ENCODE measurements at regions not wholly inside any gene's neighbourhood (a gene's known extent, or its start where the extent isn't known, plus 50 kb on each side); places are given as distances from the start of the nearest gene placed in this dataset.

DNA sequence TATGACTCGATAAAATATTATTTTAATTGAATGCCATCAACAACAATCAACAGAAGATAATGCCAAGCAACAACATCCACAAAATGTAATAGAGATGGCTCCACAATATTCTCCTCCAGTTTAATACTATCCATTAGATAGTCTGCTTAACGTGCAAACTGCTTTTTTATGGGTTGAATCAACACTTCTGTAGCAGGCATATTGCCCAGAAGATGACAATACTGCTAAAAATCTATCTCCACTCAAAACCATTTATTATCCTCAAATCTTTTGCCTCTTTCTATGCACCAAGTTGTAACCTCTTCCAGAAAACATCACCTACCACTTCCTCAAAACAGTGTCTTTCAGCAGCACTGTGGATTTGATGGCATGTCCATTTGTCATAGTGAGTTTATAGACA, 295.7 kb upstream of the LMCD1 start:
- no peak for DNase-seq

DNA sequence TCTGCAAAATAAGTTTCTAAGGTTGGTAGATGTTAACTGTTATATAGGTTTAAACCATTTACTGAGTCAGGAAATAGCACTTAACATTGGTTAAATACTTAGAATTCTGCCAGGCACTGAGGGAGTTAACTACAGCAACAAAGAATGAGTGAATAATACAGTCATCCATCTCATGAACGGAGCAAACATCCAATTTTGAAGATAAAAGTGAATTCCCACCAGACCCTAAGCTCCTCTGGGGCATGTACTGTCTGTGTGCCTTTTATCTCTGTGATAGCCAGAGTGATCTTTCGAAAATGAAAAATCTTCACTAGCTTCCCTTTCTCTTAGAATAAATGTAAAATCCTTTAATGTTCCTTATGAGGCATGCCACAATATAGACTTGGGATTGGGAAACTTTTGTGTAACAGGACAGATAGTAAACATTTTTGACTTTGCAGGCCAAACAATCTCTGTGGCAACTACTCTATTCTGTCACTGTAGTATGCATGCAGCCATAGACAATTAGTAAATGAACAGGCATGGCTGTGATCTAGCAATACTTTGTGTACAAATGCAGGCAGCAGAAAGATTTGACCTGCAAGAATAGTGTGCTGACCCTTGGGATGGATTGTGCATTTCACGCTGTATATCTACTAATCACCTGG, 294.5 kb upstream of the LMCD1 start:
- no peak for DNase-seq

DNA sequence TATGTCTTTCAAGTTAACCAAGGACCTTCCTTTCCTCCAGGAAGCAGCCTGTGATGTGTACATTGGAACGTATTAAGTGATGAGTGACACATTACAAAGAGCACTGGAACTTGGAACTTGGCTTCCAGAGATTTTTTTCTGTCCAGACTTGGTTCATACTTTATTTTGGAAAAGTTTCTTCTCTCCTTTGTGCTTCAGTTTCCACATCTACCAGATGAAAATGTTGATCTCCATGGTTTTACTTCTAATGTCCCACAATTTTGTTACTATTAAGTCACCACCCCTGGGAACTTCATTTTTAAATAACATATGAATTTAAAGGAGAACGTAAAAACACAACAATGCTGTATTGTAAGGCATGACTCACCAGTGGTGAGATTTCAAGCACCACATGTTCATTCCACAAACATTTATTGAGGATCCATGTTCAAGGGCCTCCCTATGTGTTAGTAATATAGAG, 290.7 kb upstream of the LMCD1 start:
- no peak for DNase-seq

DNA sequence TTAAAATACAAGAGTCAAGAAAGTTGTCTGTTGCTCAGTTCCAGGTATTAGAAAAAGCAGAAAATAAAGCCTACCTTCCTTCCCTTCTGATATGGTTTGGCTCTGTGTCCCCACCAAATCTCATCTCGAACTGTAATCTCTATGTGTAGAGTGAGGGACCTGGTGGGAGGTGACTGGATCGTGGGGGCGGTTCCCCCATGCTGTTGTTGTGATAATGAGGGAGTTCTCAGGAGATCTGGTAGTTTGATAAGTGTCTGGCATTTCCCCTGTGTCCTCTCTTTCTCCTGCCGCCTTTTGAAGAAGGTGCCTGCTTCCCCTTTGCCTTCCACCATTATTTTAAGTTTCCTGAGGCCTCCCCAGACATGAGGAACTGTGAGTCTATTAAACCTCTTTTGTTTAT, 288.8 kb upstream of the LMCD1 start:
- no peak for DNase-seq

DNA sequence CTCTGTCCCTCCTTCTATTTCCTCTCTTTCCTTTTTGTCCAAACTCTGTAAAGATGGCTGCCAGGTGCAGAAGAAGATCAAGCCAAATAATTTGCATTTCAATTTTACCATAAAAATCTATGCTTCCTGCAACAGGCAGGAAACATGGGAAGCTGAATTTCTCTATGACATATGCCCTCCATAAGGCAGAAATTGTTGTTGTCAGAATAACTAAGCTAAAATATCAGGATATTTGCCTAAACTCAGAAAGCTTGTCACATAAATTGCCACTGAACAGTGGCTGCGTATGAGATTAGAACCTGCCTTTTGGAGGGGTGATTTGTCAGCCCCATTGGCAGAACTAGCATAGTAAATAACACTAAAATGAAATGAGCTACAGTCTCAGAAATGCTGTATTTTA, 288.3 kb upstream of the LMCD1 start:
- DNase-seq: no peak

DNA sequence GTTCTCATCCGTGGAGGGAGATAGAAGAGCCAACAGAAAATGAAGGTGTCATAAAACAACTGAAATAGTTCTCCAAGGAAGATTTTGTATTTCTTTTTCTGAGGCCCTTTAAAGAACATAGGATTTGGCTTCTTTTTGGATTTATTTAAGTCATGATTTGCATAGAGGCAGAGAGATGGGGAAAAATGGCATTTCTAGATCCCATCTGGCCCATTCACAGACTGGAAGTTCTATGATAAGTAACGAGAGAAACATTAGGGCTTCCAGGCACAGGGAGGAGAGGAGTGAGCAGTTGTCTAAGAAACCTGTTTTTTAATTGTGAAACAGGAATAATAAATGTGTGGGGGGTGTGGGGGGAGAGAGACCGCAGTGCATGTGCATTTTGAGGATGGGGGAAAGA, 285.8 kb upstream of the LMCD1 start:
- no peak for DNase-seq

DNA sequence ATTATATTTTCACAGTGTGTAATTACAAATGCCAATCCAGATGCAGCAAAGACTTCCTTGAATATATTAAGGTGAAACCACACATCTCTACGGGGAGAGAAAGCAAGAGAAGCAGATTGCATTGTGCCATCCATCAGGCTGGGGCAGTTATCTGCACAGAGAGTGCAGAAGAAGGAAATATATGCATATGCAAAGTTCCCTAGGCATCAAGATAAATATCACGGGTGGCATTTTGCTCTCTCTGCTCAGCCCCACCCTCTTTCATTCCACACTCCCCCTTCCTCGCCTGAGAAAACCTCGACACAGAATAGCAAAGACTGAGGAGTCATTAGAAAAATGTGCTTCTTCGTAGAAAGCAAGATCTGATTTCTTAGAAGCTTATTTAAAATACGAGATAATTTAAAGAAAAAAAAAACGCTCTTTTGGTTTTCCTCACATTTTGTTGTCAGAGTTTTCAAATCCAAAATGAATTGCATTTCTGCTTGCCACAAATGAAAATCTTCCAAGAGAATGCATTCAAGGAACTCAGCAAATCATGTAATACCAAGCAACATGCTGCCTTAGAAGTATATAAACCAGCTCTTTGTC, 283.2 kb upstream of the LMCD1 start:
- DNase-seq: no peak

DNA sequence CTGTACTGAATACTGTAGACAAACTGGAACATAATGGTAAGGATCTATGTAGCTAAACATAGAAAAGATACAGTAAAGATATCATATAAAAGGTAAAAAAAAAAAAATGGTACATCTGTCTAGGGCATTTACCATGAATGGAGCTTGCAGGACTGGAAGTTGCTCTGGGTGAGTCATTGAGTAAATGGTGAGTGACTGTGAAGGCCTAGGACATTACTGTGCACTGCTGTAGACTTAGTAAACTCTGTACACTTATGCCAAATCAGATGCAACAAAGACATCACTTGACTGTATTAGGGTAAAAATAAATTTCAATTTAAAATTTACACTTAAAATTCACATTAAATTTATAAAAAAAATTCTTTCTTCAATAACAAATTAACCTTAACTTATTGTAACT, 281.3 kb upstream of the LMCD1 start:
- DNase-seq: no peak

DNA sequence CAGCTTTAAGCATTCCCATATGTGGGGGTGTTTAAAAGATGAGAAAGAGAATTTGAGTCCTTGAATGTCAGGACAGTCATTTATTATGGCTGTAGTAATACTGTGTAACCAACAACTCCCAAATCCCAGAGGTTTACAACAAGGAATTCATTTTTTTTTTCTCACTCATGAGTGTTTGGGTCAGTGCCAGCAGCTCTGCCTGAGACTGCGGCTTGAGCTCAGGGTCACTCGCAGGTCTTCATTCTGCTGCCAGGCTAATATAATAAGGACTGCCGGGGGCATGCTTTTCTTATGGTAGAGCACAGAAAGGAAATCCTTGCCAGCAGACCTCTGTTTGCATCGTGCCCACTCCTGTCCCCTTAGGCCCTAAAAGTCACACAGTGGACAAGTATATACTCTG, 277.9 kb upstream of the LMCD1 start:
- no peak for DNase-seq

DNA sequence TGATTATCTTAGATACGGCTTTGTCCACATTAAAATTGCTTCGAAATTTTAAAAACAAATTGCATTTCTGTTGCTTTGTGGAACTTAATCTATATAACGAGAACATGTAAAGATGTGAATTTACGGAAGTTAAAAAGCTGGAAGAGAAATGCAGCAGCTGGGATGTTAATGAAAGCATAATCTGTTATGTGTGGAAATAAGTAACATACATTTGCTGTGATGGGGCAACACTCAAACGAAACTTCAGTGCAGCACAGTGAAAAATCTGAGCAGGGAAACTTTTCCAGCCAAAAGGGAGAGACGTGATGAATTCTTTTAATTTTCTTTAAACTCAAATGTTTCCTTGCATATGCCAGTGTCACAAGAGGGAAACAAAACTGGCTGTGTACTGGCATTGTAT, 276.7 kb upstream of the LMCD1 start:
- DNase-seq: no peak

DNA sequence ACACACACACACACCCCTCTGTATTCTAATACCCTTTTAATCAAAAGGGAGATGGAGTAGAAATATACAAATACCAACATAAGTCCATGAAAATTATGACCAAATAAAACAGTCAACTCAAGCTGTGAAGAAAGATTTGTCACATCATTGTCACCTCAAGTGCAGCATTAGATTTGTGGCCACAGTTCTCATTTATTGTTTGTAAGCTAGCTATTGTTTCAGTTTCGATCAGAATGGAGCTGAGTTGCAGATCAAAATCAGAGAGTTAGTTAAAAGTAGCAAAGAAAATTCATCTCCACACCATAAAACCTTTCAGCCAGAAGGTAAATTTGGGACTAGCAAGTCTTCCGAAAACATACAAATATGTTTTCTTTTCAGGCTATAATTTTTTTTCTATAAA, 267.7 kb upstream of the LMCD1 start:
- no peak for DNase-seq

DNA sequence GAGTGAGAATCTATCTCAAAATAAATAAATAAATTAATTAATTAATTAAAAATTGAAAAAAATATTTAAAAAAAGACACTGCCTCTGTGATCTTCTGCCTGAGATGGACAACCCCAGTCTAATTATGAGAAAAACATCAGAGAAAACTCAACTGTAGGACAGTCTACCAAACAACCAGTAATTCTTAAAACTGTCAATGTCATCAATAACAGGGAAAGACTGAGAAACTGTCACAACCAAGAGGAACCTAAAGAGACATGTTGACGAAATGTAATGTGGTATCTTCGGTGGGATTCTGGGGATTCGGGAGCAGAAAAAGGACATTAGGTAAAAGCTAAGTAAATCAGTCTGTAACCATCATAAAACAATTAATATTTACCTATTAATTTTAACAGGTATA, 265.4 kb upstream of the LMCD1 start:
- no peak for DNase-seq

DNA sequence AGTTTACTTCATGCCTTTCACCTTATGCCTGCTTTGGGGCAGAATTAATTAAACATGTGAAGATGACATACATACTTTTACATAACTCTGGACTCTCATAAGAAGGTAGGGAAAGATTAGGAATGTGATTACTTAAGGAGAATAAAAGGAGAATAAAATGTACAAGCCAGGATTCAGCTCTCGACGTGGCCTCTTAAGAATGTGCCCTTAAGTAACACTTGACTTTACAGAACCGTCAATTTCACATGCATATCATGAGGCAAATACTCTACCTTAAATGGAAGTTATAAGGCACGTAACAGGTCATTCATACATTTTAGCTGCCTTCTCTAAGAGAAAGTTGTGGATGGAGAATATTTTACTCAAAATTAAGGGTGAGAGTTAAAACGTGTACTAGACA, 263.7 kb upstream of the LMCD1 start:
- no peak for DNase-seq

DNA sequence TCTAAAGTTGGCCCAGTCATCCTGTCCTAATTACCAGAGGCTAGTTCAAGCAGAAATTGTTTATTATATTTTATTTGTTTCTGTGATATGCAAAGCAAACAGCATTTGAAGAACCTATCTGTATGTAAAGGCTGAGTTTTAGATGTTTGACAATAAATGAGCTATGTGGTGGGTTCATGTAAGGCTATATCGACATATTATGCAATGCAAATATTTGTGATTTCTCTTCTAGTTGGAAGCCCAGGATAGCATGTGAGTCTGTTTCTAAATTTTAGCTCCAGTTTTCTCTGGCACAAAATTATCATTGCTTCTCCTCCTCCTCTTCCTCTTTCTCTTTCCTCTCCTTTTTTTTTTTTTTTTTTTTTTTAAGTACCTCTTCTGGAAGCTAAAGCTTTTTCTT, 263.2 kb upstream of the LMCD1 start:
- no peak for DNase-seq

DNA sequence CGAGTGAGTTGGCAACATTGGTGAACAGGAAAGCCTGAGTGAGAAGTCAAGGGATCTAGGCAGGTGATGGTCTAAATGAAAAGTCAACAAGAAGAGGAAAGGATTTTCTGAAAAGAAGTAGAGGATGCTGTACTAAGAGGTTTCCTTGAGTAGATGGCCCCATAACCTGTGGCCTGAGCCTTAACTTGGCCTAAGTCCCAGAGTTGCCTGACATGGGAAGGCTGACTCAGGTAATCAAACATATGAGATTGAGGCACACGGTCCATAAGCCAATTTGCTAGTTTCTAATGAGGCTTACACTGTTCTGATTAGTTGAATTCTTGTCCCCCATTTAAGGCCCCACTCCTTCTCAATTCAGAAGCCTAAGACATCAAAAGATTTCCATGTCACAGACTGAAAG, 262.5 kb upstream of the LMCD1 start:
- no peak for DNase-seq

DNA sequence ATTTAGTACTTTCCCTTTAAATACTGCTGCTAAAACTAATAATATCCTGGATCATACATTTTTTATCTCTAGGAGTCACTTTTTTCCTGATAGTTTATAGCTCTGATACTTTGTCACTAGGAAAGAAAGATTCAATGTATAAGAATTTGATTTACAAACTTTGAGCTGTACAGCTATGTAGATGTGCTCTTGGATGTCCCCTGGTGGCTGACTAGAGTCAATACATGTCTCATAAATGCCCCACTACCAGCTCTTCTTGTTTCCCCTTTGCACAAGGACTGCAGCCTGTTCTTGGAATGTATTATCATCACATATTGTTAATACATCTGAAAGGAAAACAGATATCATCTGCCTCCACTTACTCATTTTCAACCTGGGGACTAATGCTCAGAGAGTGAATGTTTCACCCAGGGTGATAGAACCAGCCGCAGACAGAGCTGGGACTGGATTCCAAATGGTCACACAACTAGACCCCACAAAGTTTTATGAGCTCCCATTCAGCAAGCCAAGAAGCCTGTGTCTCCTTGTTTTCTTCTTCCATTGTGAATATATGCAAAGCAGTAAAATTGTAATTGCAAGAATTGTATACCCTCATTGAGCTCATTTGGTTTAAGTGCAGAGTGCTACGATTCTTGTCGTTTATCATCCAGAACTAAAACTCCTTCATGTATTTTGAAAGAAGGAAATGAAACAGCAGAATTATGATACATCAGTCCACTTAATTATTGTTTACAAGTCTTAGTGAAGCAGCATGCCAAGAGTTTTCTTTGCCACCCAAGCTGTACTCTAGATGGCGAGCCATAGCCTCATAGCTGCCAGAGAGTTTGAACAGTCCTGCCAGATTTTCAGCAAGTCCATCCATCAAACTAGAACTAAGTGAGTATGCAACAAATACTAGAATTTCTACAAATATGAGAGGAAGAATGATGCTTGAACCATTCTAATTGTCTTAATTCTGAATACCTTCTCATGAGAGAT, 261.6 kb upstream of the LMCD1 start:
- DNase-seq: no peak

DNA sequence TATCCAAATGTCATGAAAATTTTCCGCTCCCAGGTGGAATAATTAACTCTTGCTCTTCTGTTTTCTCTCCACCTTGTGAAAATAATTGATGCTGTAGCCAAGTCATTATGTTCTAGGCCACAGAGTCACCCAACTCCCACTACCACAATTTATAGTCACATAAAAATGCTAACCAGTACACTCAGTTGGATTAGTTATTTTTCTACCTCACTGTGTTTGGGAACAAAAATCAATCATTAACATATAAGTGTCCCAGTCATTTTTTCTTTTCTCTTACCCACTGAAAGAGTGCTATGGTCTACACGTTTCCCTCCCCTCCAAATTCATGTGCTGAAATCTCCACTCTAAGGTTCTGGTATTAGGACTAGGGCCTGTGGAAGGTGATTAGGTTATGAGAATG, 255.6 kb upstream of the LMCD1 start:
- DNase-seq: no peak

DNA sequence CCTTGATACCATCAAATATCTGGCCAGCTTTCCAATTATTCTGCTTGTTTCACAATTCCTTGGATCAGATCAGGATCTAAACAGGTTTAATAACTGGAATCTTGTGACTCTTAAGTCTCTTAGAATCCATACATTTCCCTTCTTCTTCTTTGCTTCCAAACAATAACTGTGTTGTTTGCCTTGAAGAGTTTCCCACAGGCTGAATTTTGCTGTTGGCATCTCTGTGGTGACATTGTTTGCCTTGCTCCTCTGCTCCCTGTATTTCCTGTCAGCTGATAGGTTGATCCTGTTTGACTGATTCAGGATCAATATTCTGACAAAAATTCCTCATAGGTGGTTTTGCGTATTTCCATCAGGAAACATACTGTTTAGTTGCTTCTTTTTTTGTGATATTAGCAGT, 248.4 kb upstream of the LMCD1 start:
- no peak for DNase-seq

DNA sequence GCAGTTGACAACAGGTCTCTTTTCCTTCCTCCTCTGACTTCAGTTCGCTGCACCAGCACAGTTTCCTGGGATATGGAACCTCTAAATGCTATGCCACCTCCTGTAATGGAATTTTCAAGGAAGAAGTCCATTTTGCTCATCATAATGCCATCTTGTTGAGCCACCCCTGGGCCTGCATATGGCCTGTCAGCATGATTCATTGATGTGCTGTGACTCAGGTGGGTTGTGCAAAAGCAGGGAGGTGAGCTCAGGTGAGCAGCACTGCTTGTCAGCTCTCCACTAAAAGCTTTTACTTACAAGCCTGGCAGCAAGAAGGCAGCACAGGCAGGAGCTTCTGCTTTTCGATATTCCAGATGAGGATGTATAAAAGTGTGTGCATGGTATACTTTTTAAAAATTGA, 247.1 kb upstream of the LMCD1 start:
- no peak for DNase-seq

DNA sequence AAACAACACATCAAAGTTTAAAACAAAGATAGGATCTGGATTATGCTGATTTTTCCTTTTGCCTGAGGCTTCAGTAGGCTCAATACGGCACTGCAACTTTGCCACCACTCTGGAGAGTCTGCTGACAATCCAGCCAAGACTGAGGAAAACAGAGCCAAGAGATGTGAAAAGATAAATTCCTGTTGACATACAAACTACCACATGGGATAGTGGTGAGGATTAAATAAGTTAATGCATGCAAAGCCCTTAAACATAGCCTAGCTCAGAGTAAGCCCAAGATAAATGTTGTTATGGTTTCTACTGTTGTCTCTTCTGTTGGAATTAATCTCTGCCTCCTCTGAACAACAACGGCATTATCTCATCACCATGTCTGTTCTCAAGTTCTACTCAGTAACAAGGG, 245.9 kb upstream of the LMCD1 start:
- DNase-seq: no peak

DNA sequence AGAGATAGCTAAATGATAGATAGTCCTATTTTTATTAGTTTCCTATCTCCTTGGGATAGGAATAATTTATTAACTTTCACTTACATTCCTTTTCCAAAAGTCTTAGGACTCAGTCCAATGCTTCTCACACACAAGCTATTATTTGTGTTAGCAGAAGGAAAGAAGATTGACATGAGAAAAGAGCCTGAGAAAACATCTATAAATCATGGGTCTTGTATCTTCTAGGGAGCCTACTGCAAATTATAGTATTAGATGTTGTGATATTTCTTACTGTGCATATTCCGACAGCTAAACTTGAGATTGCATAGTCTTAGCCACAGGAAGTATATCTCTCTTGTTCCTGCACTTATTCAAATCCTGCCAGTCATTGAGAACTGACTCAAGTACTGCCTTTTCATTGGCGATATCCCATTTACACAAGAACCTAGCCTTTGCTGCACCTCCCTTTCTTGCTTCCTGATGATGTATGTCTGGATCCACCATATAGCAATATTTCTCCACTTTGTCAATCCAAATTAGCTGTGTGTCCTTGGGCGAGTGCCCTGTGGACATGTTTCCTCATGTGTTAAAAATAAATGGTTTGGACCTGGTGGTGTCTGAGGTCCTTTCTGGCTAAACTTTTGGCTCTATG, 245.1 kb upstream of the LMCD1 start:
- DNase-seq: no peak

DNA sequence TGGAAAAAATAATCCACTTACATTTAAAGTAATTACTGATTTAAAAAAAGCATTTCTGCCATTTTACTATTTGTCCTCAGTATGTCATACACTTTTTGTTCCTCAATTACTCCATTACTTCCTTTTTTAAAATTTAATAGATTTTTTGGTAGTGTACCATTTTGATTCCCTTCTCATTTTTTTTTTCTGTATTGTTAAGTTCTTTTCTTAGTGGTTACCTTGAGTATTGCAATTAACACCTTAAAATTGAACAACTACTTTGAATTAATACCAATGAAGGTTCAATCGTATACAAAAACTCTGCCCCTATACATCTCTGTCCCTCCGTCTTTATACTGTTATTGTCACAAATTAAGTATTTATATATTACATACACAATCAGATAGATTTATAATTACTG, 240.6 kb upstream of the LMCD1 start:
- no peak for DNase-seq

DNA sequence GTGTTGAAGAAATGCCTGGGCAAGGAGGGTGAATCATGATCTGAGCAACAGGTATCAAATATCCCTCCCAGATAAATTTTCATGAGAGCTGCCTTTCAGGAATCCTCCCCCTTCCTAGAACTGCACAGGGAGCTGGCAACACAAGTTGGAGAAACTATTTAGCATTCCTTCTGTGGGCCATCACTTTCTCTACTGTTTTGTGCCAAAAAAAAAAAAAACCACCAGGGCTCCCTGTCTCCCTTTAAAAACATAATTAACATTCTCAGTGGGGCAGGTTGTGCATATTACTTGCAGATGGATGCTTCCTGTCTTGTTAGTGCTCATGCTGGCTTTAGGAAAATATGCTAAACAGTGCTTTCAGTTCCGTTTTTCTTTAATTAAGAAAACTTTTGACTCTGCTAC, 234.9 kb upstream of the LMCD1 start:
- DNase-seq: no peak

DNA sequence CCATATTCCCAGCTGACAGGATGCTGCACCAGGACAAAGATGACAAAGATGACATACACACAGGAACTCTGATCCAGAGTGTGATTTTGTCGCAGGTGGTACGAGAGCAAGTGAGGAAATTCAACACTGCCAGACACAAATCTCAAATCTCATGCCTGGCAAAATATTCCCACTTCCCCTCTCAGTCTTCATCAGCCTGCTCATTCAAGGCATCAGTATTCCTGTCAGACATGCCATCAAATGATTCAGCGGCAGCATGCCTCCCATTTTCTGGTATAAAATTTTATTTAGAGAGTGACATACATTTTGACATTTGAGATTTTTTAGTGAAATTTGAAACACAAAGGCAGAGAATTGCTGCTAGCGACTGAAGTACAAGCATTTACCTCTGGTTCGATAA, 228.1 kb upstream of the LMCD1 start:
- no peak for DNase-seq

Data from activated gamma-delta T cell (primary cell).